OCI-M1 (cell line): ENCODE measurements at regions not wholly inside any gene's neighbourhood (a gene's known extent, or its start where the extent isn't known, plus 50 kb on each side); places are given as distances from the start of the nearest gene placed in this dataset.
"Not testable (repeated sequence)": the region's sequence is repeated elsewhere in the genome, so short reads cannot be mapped to it uniquely, and the experiment has no call there.

Source experiments
- DNase-seq: peaks from one replicate; lab custom pipeline; 2025; lab: John Stamatoyannopoulos, UW

DNA sequence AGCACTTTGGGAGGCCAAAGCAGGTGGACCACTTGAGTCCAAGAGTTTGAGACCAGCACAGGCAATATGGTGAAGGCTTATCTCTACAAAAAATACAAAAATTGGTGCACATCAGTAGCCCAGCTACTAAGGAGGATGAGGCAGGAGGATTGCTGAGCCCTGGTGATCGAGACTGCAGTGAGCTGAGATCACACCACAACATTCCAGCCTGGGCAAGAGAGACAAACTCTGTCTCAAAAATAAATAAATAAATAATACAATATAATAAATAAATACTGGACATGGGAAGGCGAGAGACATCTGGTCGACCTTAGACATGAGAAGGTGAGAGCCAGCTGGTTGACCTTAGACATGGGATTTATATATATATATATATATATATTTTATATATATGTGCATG is 119.8 kb upstream of the SLC38A4 start:
- no peak for DNase-seq

DNA sequence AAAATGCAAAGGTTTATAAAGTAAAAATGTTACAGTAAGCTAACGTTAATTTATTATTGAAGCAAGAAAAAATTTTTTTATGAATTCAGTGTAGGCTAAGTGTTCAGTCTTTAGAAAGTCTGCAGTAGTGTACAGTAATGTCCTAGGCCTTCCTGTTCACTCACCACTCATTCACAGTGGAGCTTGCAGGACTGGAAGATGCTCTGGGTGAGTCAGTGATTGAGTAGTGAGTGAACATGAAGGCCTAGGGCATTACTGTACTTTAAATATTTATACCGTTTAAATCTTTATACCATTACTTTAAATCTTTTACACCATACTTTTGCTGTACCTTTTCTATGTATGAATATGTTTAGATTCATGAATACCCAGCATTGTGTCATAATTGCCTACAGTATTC is 120.3 kb upstream of the SLC38A4 start:
- DNase-seq = no peak

DNA sequence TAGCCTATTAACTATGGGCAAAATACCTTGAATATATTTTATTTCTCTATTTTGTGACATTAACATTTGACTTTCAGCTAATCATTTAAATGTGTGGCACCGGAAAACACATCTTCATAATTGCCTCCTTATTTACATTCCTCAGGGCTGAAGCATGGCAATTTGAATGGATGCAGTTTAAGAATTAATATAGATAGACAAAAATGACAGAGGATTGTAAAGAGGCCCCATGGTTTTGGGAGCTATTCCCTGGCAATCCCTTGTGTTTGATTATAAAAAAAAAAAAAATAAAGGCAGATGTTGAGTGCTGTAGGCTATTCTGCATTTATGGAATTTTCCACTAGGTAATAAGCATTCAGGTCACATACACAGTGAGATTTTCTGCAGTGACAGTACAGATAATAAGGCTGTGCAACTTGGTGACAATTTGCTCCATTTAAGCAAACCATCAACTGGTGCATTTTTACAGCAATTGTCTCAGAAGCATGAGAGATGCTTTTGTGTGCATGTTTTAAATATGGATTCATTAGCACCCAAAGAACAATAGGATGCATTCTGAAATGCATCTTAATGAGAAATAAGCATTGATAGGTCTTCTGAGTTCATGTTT is 123.2 kb upstream of the SLC38A4 start:
- no peak for DNase-seq

DNA sequence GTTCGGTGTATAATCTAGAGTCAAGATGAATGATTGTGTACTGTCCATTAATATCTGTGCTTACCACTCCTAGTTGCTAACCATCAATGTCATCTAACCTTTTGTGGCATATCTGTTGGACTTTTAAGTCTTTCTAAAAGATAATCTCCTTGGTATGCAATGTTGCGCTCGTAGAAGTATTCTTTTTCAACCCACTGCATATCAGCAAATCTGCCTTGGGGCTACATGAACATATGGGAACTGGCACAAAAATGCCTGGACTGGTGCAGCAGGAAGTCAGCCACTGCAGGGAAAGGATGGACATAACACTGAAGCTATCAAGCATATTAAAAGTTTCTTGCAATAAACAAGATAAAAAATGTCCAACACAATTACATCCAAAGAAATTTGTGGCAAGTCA is 124.3 kb upstream of the SLC38A4 start:
- DNase-seq = no peak

DNA sequence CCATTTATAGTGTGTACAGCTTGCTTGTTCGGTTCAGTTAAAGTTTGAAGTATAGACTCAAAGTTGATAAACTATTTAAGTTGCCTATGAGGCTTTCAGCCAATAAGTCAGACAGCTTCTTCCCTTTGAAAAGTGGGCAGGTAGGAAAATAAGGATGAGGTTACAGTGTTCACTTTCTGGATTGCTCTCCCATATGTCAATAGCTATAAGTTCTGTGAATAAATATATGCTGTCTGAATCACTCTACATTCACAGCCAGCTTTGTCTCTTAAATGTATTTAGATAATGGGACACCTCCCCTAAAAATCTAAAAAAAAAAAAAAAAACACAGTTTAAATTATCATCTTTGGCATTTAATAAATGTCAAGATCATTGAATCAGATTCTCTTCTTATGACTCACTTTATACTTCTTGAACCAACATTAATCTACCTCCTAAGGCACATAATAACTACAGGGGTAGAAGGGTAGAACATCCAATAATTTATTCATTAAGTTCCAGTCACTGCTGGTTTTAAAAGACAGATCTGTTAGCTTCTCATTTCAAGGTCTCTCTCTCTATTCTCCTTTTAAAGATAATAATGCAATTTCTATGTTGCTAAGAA is 126.4 kb upstream of the PCED1B start:
- no peak for DNase-seq

DNA sequence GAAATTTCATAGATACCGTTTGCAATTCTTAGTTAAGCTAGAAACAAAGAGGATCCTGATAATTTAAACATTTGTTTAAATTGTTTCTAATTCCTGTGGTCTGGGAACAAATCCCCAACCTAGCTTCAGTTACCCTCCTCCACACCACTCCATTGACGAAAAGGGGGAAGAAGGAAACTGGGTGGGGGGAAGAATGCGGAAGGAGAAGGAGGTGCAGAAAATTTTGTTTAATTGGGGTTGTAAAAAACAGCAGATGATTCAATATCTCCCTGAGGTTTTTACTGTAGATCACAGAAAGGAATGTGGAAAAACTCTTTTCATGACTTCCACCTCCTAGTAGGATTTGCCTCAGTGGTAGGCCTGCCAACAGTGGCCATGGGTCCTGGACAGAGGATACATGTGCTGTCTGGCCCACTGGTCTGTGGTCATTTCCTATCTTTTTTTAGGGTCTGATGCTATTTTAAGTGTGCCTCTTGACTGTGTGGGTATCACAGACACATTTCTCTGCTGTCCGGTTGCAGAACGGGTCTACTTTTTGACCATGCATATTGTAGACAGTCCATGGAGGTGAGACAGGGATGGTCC is 122.9 kb upstream of the PCED1B start:
- DNase-seq = no peak

DNA sequence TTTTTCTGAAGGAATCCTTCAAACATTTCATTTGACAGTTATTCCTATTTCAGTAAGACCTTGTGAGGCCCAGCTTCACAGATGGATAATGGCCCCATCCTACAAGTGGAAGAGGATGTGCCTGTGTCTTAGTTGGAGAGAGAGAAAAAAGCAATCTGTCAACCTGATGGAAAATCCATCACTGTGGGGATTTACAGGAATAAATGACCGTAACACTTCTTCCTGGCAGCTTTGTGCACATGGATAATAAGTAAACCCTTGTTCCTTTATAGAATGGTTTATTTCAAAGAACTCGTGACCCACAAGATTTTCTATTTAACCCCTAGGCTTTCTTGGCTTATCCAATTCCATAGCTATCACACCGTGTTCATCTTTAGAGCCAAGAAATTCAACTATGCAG is 121.4 kb upstream of the PCED1B start:
- DNase-seq = no peak

DNA sequence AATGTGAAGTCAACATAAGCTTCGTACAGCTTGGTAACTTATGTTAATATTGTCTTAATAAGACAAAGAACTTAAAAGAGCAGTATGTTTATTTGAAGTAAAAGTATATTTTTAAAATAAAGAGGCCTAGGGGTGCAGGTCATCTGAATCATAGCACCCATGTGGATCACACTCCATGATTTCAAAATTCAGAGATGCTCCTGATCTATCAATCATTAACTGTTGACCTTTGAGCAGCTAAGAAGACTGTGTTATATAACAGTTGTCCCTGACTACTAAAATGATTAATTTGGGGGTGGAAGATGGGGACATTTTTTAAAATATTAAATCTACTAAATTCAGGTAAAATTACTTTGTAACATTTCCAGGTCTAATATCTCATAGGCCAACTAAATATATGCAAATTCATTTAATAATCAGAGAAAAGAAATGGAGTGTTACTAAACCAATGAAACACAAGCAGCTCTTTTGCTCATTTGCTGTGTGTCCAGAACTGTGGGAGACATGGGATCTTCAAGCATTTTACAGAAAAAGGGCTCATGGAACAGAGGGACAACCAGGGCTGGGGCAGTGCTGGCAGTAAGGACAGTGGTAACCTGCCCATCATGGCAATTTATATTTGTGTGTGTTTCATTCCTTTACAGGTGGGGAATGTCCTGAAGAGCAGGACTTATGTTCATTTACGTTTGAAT is 120.7 kb upstream of the PCED1B start:
- DNase-seq = no peak

DNA sequence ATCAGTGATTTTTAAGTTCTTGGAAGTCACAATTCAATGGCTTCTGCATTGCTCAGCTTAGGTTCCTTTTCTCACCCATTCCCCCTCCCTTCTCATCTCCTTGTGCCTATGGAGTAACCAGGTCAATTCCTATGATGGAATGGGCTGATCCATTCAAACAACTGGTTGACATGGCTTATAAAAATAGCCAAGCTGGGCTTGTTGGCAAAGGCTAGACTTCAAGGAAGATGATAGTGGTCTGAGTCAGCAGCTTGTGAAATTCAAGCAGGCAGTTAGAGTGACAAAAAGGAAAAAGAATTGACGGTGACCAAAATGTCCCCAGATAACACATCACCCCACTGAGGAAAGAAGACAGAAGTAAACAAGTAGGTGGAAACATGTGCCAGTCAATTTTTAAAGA is 119.9 kb upstream of the PCED1B start:
- DNase-seq = peak; percentile 27

DNA sequence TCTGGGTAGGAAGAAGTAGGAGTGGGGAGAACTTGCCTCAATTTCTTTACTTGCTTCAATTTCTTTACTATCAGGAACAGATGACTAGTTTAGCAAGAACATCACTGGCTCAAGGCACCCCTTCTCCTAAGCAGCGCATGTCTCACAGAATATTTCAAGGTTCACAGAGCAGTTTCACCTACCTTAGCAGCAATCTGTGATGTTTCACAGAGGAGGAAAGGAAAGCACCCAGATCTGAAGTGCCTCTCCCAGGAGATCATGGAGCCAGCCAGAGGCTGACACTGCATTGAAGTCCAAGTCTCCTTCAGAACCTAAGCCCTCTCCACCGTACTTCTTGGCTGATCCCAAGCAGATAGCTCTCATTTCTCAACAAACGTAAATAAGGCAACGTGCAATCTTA is 118.7 kb upstream of the PCED1B start:
- DNase-seq = no peak

DNA sequence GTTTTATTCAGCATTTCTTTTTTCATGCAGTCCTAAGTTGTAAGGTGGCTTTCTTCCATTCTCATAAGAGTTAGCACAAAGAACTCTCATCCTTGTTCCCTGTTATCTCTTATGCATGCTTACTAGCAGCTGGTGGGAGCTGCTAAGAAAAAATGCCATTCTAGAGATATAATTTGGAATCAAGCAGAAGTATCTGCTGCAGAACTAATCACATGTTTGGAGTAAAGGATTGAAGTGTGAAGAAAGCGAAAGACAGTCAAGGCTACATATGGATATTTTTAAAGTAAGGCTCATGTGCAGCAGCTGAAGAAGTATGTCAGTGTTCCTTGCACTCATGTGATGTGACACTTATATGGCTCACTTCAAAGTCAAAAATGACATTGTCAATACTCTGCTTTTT is 116.2 kb upstream of the PCED1B start:
- DNase-seq = no peak

DNA sequence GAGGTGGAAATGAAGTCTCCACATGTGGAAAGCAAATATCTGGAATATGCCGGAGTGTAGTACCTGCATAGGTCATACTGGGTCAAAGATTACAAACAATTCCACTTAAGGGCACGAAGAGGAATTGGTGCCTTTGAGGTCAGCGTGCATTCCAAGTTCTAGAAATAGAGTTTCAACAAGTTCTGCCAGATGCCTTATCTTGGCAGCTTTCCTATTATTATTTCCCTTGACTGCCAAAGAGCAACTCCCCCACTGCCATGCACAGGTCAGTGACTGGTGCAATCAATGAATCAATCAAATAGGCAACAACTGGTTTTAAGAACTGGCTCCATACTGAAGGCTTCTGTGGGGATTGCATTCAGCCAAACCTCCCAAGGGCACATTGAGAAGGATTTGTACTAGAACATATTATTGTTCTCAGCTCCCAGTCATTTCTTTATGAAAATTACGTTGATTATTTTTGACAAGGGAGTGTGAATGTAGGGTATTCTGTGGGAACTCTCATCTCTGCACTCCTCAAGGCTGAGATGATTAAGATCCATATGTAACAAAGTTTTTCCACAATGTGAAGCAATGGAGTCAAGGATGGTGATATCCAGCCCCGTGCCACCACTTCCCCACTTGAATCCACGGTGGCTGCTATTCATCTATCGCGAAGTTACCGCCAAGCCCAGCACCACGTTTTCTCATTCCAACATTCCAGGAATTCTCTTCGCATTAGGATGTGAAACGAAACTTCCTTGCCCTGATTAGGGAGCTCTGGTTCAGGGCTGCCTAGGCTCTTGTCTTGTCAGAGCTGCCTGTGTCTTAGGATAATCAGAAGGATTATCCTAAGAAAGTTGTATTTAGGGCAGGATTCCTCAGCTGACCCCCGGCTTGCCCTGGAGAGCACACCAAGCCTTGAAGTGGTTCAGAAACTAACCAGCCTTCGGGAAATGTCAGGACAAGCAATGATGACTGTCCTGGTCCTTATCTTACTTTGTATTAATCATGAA is 115.1 kb upstream of the PCED1B start:
- no peak for DNase-seq

DNA sequence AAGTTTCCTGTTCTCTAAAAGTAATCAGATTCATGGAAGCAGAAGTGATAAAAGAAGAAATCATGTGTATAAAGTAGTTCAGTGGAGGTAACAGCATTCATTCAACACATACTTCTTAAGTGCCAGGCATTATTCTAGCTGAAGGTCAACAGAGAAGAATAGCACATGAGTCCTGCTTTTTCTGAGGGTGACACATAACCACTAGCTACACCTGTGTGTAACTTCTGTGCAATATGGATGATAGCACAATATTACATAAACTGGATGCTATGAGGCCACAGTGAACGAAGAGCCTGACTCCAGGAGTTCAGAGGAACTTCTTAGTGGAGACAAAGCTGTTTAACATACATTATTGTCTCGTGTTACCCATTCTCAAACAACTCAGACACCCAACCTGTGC is 114.3 kb upstream of the PCED1B start:
- no peak for DNase-seq

DNA sequence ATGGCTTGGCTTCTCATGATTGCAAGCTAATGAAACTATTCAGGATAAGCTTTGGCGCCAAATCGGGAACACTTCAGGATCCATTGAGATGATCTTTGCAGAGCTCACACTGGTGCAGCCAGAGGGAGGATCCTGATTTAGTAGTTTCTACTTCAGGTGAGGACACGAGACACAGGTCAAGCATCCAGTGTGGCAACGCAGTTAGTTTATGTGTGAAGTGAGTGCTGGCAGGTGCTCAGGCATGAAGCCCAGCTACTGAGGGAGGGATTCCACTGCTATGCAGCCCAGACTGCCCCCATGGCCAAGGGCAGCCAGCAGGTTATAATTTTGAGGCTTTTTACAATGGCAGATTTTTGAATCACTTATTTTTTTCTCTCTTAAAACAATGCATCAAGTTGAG is 113.5 kb upstream of the PCED1B start:
- DNase-seq = no peak

DNA sequence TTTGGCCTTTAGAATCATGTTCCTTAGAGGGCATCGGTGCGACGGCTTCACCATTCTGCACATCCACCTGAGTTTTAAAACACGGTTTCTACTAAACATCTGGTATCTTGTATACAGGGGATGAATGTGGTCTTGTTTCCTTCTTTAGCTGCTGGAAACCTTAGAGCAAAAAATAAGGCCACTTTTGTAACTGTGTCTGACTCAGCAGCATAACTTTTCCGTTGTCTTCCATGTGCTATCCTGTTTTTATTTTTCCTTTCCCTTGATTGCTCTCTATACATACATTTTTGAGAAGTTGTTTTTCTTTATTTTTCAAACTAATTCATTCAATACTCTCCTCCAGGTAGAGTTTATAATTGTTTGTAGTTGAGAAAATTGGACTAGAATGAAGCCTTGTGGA is 108.8 kb upstream of the PCED1B start:
- no peak for DNase-seq

DNA sequence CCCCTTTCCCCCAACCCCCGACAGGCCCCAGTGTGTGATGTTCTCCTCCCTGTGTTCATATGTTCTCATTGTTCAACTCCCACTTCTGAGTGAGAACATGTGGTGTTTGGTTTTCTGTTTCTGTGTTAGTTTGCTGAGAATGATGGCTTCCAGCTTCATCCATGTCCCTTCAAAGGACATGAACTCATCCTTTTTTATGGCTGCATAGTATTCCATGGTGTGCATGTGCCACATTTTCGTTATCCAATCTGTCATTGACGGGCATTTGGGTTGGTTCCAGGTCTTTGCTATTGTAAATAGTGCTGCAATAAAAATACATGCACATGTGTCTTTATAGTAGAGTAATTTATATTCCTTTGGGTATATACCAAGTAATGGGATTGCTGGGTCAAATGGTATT is 105.5 kb upstream of the PCED1B start:
- not testable (repeated sequence) for DNase-seq

DNA sequence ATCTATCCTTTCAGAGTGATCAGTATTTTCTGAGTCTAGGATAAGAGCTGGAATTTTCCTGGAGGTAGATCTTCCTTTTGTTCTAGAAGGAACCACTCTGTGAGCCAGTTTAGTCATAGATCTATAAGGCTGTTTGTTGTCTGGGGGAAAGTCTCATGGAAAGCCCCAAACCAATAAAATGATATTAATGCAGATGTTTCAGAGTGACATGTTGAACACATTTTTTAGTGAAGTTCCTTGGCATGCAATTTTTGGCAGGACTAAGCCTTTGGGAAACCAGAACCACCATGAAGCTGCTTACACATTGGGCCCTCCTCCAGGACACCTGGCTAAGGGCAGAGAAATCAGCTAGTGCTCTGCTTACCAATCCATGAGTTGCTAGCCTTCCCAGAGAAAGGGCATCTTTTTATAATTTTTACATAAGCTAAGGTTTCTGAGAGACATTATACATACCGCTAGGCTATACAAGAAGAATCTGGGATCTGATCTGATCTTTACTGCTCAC is 101.5 kb upstream of the PCED1B start:
- no peak for DNase-seq

DNA sequence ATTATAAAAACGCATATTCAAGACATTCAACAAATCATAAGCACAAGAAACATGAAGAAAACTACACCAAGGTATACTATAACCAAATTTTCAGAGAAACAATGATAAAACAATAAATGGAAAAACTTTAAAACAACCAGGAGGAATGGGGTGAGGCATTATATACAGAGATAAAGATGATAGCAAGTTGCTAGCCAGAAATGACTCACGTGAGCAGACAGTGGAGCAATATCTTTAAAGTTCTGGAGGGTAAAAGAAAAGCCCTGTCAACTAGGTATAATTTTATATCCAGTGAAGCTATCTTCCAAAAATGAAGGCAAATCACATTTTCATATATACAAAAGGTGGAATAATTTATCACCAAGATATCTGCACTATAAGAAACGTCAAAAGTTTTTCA is 97.8 kb upstream of the PCED1B start:
- DNase-seq = peak; percentile 7

DNA sequence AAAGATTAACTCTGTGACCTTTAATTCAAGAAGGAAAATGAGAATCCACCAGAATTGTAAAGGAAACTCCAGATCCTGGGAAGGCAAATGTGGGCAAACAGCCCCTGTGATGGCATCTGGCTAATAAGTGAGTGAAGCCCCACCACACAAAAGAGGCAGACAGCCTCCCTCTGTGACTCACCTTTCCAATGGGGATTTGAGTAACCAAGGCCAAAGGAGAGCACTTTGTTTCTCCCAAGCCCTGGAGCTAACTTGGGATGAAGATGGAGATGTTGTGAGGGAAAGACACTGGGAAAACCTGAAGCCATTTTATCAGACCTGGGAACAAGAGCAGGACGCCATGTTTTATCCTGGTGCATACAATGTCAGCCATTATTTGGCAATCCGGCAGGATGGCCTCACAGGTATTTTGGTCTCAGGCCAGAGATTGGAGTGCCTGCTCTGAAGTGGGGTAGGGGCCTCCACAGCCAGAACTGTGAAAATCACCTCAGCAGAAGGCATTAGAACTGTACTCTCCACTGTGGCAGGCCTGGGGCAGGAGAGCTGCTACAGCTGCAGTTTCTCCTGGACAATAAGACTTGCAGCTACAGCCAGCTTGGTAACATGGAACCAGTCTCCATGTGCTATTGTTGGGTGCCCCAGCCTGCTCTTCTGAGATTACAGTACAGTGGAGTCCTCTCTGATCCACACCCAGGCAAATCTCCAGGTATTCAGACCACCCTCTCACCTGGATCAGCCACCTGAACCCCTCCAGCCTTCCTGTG is 96.6 kb upstream of the PCED1B start:
- DNase-seq = no peak

DNA sequence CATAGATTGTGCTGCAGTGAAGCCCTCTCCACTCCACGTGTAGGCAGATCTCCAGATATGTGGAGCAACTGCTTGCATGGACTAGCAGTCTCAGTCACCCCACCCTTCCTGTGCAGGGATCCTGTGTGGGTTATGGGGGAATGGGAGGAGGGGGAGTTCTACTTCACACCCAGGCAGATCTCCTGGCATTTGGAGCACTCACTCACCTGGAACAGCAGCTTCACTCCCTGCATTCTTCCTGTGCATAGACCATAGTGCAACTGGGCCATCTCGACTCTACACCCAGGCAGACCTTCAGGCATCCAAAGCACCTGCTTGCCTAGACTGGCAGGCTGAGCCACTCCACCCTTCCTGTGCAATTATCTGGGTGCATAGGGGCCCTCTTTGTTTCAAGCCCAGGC is 96.0 kb upstream of the PCED1B start:
- DNase-seq = no peak
